Trophoblast cell (in vitro differentiated cells and primary cell): ENCODE measurements at regions not wholly inside any gene's neighbourhood (a gene's known extent, or its start where the extent isn't known, plus 50 kb on each side); places are given as distances from the start of the nearest gene placed in this dataset.
A peak's percentile ranks its signal among the peaks of the same experiment; 100 is the strongest.

ENCODE experiments used
- DNase-seq, 2 donors: peaks; one replicate each; pipeline ENCODE4 v3.0.0-alpha.2; 2016
- H2AFZ ChIP-seq: 2 replicates; pipeline ENCODE4 v1.6.1; 2013; ENCODE audit warnings: low read length, moderate library complexity, mild to moderate bottlenecking; ENCODE audit not compliant: insufficient read depth, poor library complexity
- H2AK5ac ChIP-seq: 2 replicates; pipeline ENCODE4 v1.6.1; 2013; ENCODE audit warnings: mild to moderate bottlenecking, low read length
- H2BK120ac ChIP-seq: 2 replicates; pipeline ENCODE4 v1.6.1; 2013; ENCODE audit warnings: low read length, mild to moderate bottlenecking, moderate library complexity; ENCODE audit not compliant: insufficient read depth, poor library complexity
- H2BK12ac ChIP-seq: 2 replicates; pipeline ENCODE4 v1.6.1; 2013; ENCODE audit warnings: mild to moderate bottlenecking, low read length, moderate library complexity
- H2BK5ac ChIP-seq: 2 replicates; pipeline ENCODE4 v1.6.1; 2013; ENCODE audit warnings: low read length, low read depth, moderate library complexity, mild to moderate bottlenecking; ENCODE audit not compliant: poor library complexity
- H3K14ac ChIP-seq: 2 replicates; pipeline ENCODE4 v1.6.1; 2013; ENCODE audit warnings: mild to moderate bottlenecking, low read length
- H3K18ac ChIP-seq: 2 replicates; pipeline ENCODE4 v1.6.1; 2013; ENCODE audit warnings: mild to moderate bottlenecking, low read length
- H3K23ac ChIP-seq: 2 replicates; pipeline ENCODE4 v1.6.1; 2013; ENCODE audit warnings: low read length
- H3K27ac ChIP-seq: 2 replicates; pipeline ENCODE4 v1.5.1; 2013; ENCODE audit warnings: low read depth, mild to moderate bottlenecking, inconsistent platforms, low read length, moderate library complexity
- H3K27me3 ChIP-seq: 2 replicates; pipeline ENCODE4 v1.6.1; 2013; ENCODE audit warnings: inconsistent platforms, mild to moderate bottlenecking, low read length, moderate library complexity; ENCODE audit not compliant: insufficient read depth
- H3K36me3 ChIP-seq, 2 experiments: 1 replicate in 1 of 2; 2 replicates in 1 of 2; pipeline ENCODE4 v1.6.1; 2013; ENCODE audit warnings: low read length in 2 of 2, mild to moderate bottlenecking in 2 of 2, moderate library complexity in 1 of 2; ENCODE audit not compliant: insufficient read depth in 2 of 2, control insufficient read depth in 1 of 2
- H3K4ac ChIP-seq: 2 replicates; pipeline ENCODE4 v1.6.1; 2013; ENCODE audit warnings: low read depth, mild to moderate bottlenecking, low read length, moderate library complexity
- H3K4me1 ChIP-seq, 2 experiments: 1 replicate in 1 of 2; 2 replicates in 1 of 2; pipeline ENCODE4 v1.6.1; 2013; ENCODE audit warnings: low read length in 2 of 2, mild to moderate bottlenecking in 2 of 2, moderate library complexity in 1 of 2; ENCODE audit not compliant: insufficient read depth in 2 of 2, control insufficient read depth in 1 of 2
- H3K4me2 ChIP-seq: 2 replicates; pipeline ENCODE4 v1.6.1; 2013; ENCODE audit warnings: inconsistent platforms, mild to moderate bottlenecking, low read length, moderate library complexity
- H3K4me3 ChIP-seq: 2 replicates; pipeline ENCODE4 v1.5.1; 2013; ENCODE audit warnings: mild to moderate bottlenecking, low read depth, low read length, inconsistent platforms
- H3K79me1 ChIP-seq: one replicate; pipeline ENCODE4 v1.6.1; 2013; ENCODE audit warnings: low read length
- H3K79me2 ChIP-seq: 2 replicates; pipeline ENCODE4 v1.6.1; 2013; ENCODE audit warnings: low read length, mild to moderate bottlenecking; ENCODE audit not compliant: control insufficient read depth, insufficient read depth, poor library complexity
- H3K9ac ChIP-seq: 2 replicates; pipeline ENCODE4 v1.6.1; 2013; ENCODE audit warnings: mild to moderate bottlenecking, low read length
- H3K9me3 ChIP-seq: 2 replicates; pipeline ENCODE4 v1.6.1; 2013; ENCODE audit warnings: low read depth, mild to moderate bottlenecking, control low read depth, inconsistent platforms, low read length; ENCODE audit not compliant: insufficient read depth
- H4K12ac ChIP-seq: 2 replicates; pipeline ENCODE4 v1.6.1; 2013; ENCODE audit warnings: low read depth, mild to moderate bottlenecking, low read length, moderate library complexity
- H4K8ac ChIP-seq: 2 replicates; pipeline ENCODE4 v1.6.1; 2013; ENCODE audit warnings: low read depth, mild to moderate bottlenecking, low read length, moderate library complexity
- H4K91ac ChIP-seq: one replicate; pipeline ENCODE4 v1.6.1; 2013; ENCODE audit warnings: low read depth, mild to moderate bottlenecking, low read length, moderate library complexity
- WGBS: extraction: QIAGEN DNeasy Blood & Tissue Kit; methylation state at CpG from one replicate; pipeline ENCODE4 v1.1.7; 2013; ENCODE audit warnings: missing lambda C conversion rate; ENCODE audit not compliant: insufficient read length, insufficient coverage; ENCODE audit errors: extremely low coverage; 5-methylcytosine and 5-hydroxymethylcytosine counted together

GRCh38 chr3:4030624-4031023, 231.4 kb downstream of the LRRN1 start:
- no peaks in the 10 kb centered on the region for H3K4me1 ChIP-seq
- no peak overlapping the region for H2AFZ ChIP-seq
- H3K4me2 ChIP-seq: no peak overlapping the region
- no peak overlapping the region for H3K4me3 ChIP-seq
- no peak overlapping the region for H3K23ac ChIP-seq
- no peaks in the 10 kb centered on the region for H3K9me3 ChIP-seq
- H4K8ac ChIP-seq: no peak overlapping the region
- no peak overlapping the region for H4K12ac ChIP-seq
- peak; percentile 31 to 81 for DNase-seq
- H3K36me3 ChIP-seq: no peaks in the 10 kb centered on the region
- no peaks in the 10 kb centered on the region for H3K27me3 ChIP-seq
- no peaks in the 10 kb centered on the region for H3K79me2 ChIP-seq
- H3K9ac ChIP-seq: no peak overlapping the region
- no peak overlapping the region for H3K14ac ChIP-seq
- no peak overlapping the region for H3K18ac ChIP-seq
- no peaks in the 10 kb centered on the region for H3K79me1 ChIP-seq
- WGBS: no CpG with 5 or more reads among the region's 1 CpG
- no peak overlapping the region for H3K4ac ChIP-seq
- H2BK12ac ChIP-seq: no peak overlapping the region
- H4K91ac ChIP-seq: no peak overlapping the region
- H2BK5ac ChIP-seq: no peak overlapping the region
- H3K27ac ChIP-seq: no peak overlapping the region
- no peak overlapping the region for H2BK120ac ChIP-seq
- H2AK5ac ChIP-seq: no peak overlapping the region

DNA sequence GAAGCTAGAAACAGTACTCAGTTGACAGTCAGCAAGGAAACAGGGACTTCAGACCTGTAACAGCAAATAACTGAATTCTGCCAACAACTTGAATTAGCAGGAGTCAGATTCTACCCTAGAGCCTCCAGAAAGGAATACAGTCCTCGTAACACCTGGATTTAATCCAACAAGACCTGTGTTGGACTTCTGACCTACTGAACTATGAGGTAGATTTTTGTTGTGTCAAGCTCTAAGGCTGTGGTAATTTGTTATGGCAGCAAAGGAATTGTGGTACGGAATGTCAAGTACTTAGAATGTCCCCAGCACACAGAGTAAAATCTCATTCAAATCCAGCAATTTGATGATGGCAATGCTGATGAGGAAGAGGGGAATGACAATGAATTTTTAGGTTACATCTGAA, 234.1 kb downstream of the LRRN1 start:
- H3K36me3 ChIP-seq: no peaks in the 10 kb centered on the region
- H2AK5ac ChIP-seq: no peak overlapping the region
- H3K4me3 ChIP-seq: no peak overlapping the region
- no peaks in the 10 kb centered on the region for H3K79me2 ChIP-seq
- H3K79me1 ChIP-seq: no peaks in the 10 kb centered on the region
- no peak overlapping the region for H3K9ac ChIP-seq
- H3K23ac ChIP-seq: no peak overlapping the region
- H3K14ac ChIP-seq: no peak overlapping the region
- no peaks in the 10 kb centered on the region for H3K4me1 ChIP-seq
- H3K27ac ChIP-seq: no peak overlapping the region
- peak; percentile 11 to 77 for DNase-seq
- no CpG with 5 or more reads among the region's 2 CpGs for WGBS
- H3K4me2 ChIP-seq: no peak overlapping the region
- H4K91ac ChIP-seq: no peak overlapping the region
- no peak overlapping the region for H2BK5ac ChIP-seq
- no peaks in the 10 kb centered on the region for H3K9me3 ChIP-seq
- H3K4ac ChIP-seq: no peak overlapping the region
- no peak overlapping the region for H4K8ac ChIP-seq
- no peak overlapping the region for H2BK120ac ChIP-seq
- H4K12ac ChIP-seq: no peak overlapping the region
- H3K18ac ChIP-seq: no peak overlapping the region
- H2BK12ac ChIP-seq: no peak overlapping the region
- H3K27me3 ChIP-seq: no peaks in the 10 kb centered on the region
- no peak overlapping the region for H2AFZ ChIP-seq

DNA sequence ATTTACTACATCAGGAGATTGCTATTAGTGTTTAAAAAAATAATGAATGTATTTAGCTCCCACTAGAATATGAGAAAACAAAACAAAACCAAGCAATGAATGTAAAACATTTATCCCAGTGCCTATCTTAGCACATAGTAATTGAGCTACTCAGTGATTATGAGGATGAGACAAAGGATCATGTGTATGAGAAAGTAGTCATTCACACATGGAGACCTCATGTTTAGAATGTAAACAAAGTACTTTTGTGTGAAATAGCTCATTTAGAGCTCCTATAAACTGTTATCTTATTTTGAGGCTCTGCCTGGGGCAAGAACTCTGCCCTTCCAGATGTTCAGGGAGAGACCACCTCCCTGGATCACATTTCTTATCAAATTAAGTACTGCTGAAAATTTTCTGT, 236.8 kb downstream of the LRRN1 start:
- Histone ChIP-seq H3K4me1 (no peaks in the 10 kb centered on the region), H3K23ac (no peak overlapping the region), H2BK12ac (no peak overlapping the region)

GRCh38 chr3:4038351-4038750, 239.1 kb downstream of the LRRN1 start:
- Histone ChIP-seq H3K9ac (no peak overlapping the region), H2BK120ac (no peak overlapping the region), H3K36me3 (no peaks in the 10 kb centered on the region), H3K4ac (no peak overlapping the region), H3K4me3 (no peak overlapping the region), H2BK5ac (no peak overlapping the region), H4K12ac (no peak overlapping the region), H3K18ac (no peak overlapping the region), H3K79me2 (no peaks in the 10 kb centered on the region), H3K9me3 (no peaks in the 10 kb centered on the region), H3K27me3 (no peaks in the 10 kb centered on the region), H2AFZ (no peak overlapping the region), H3K4me1 (peaks cover 0 to 2% of the 10 kb centered on the region in 2 experiments), H3K4me2 (no peak overlapping the region), H4K91ac (no peak overlapping the region), H2BK12ac (no peak overlapping the region), H3K14ac (no peak overlapping the region), H3K27ac (no peak overlapping the region), H4K8ac (no peak overlapping the region), H3K23ac (no peak overlapping the region), H3K79me1 (no peaks in the 10 kb centered on the region), H2AK5ac (no peak overlapping the region)
- DNase-seq: no peak
- no CpG with 5 or more reads among the region's 5 CpGs for WGBS

More for the DNA sequence above, 236.8 kb downstream of the LRRN1 start:
- no peak overlapping the region for H3K4me3 ChIP-seq
- no peak overlapping the region for H3K14ac ChIP-seq
- H4K8ac ChIP-seq: no peak overlapping the region
- DNase-seq: peak in 1 of 2 donors; percentile 64
- H4K91ac ChIP-seq: no peak overlapping the region
- H3K9me3 ChIP-seq: no peaks in the 10 kb centered on the region
- no peak overlapping the region for H3K4ac ChIP-seq
- H3K79me1 ChIP-seq: no peaks in the 10 kb centered on the region
- H4K12ac ChIP-seq: no peak overlapping the region
- no peaks in the 10 kb centered on the region for H3K79me2 ChIP-seq
- no peak overlapping the region for H2AK5ac ChIP-seq
- H3K27me3 ChIP-seq: no peaks in the 10 kb centered on the region
- no peak overlapping the region for H3K27ac ChIP-seq
- H2BK5ac ChIP-seq: no peak overlapping the region
- H3K18ac ChIP-seq: no peak overlapping the region
- no peak overlapping the region for H3K4me2 ChIP-seq
- H3K9ac ChIP-seq: no peak overlapping the region
- H3K36me3 ChIP-seq: no peaks in the 10 kb centered on the region
- no peak overlapping the region for H2AFZ ChIP-seq
- no peak overlapping the region for H2BK120ac ChIP-seq
